Breast epithelium (tissue), 4 donors: ENCODE measurements at regions not wholly inside any gene's neighbourhood (a gene's known extent, or its start where the extent isn't known, plus 50 kb on each side); places are given as distances from the start of the nearest gene placed in this dataset.

ENCODE experiments used
- DNase-seq, 2 donors: peaks; one replicate each; pipeline ENCODE4 v3.0.0-alpha.2; 2019; ENCODE audit warnings: low spot score in 2 of 2
- H3K27ac ChIP-seq, 2 donors: fragments of 200-600 bp; sonication (generic) in 1 of 2; one replicate each; pipeline ENCODE4 v1.5.1; 2016 to 2019; ENCODE audit warnings: mild to moderate bottlenecking in 1 of 2
- H3K27me3 ChIP-seq, 2 donors: fragments of 200-600 bp; sonication (generic) in 1 of 2; one replicate each; pipeline versions ENCODE4 v1.5.1 to v1.6.0; 2017 to 2019; ENCODE audit warnings: control low read depth in 1 of 2, mild to moderate bottlenecking in 1 of 2
- H3K36me3 ChIP-seq: fragments of 200-600 bp; one replicate; pipeline ENCODE4 v1.5.1; 2019
- H3K4me1 ChIP-seq, 2 donors: fragments of 200-600 bp; sonication (generic); one replicate each; pipeline ENCODE4 v1.5.1; 2016 to 2019; ENCODE audit warnings: control low read depth in 1 of 2
- H3K4me3 ChIP-seq, 3 donors: fragments of 200-600 bp; sonication (generic); 1 replicate in 2 of 3; 2 replicates in 1 of 3; pipeline ENCODE4 v1.5.1; 2016 to 2019; ENCODE audit warnings: mild to moderate bottlenecking in 3 of 3, moderate library complexity in 2 of 3
- H3K9me3 ChIP-seq, 2 donors: fragments of 200-600 bp; sonication (generic) in 1 of 2; one replicate each; pipeline ENCODE4 v1.5.1; 2016 to 2019; ENCODE audit warnings: control low read depth in 1 of 2
- POLR2A ChIP-seq: fragments of 450-650 bp; IDR thresholded peaks from one replicate; pipeline ENCODE4 v1.6.1; 2016; ENCODE audit warnings: antibody characterized with exemption, mild to moderate bottlenecking, moderate library complexity
- POLR2AphosphoS5 ChIP-seq, 3 donors: sonication (generic); formaldehyde crosslinking; IDR thresholded peaks; one replicate each; pipeline ENCODE4 v1.6.1; 2017; ENCODE audit warnings: antibody characterized with exemption in 3 of 3
- intact Hi-C: fragments of 100-400 bp; cut with DNase I; formaldehyde crosslinking; loops from one replicate; pipeline ENCODE4 v1.15.1; 2023; ENCODE audit warnings: low total_unique reads
- TF ChIP-seq, protein P1 (sequence below), 3 donors: fragments of 450-650 bp; IDR thresholded peaks; one replicate each; pipeline ENCODE4 v1.5.1; 2016 to 2017; ENCODE audit warnings: antibody characterized with exemption in 3 of 3, mild to moderate bottlenecking in 3 of 3, moderate library complexity in 3 of 3

DNA sequence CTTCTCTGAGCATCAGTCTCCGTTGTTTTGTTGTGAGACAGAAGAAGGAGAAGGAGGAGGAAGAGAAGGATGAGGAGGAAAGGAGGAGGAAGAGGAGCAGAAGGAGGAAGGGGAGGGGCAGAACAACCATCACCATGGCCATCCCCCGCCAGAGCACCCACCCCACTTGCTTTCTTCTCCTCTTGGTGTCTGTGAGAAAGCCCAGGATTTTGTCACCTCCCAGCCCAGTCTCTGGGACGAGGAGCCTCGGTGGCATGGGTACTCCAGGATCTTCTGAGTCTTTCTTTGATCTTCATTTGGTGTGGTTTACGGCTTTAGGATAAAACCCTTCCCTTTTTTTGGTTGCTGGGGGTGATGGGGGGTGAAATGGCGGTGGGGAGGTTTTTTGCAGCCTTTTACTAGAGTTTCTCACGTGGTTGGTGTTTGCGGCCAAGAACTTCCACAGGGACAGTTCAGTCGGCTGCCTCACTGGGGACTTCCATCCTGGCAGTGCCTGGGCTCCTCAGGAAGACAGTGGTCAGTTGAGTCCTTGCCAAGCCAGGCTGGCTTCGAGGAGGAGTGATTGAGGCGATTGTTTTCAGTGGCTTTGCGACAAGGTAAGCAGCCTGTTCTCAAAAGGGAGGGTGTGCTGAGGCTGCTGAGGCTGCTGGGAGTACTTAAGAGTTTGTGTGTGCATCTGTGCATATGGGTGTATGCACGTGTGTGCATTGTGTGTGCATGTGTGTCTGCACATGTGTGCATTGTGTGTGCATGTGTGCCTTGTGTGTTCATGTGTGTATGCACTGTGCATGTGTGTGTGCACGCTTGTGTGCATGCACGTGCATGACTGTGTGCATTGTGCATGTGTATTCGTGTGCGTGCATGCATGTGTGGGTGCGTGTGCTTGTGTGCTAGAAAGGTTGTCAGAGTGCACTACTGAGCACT is 567.5 kb downstream of the TBC1D22A start:
- no peak for DNase-seq
- no peaks in the 10 kb centered on the region for H3K4me1 ChIP-seq
- H3K27ac ChIP-seq, result no peak overlapping the region
- peaks cover 5 to 8% of the 10 kb centered on the region in 2 donors for H3K9me3 ChIP-seq
- no peaks in the 10 kb centered on the region for H3K36me3 ChIP-seq
- H3K27me3 ChIP-seq, result peaks cover 0 to 18% of the 10 kb centered on the region in 2 donors
- intact Hi-C loops, result no loop called here
- no peak overlapping the region for H3K4me3 ChIP-seq
- no peak for TF ChIP-seq POLR2AphosphoS5 (IDR thresholded peaks at IDR 0.05)
- TF ChIP-seq POLR2A, result no peak
- TF ChIP-seq, protein P1, sequence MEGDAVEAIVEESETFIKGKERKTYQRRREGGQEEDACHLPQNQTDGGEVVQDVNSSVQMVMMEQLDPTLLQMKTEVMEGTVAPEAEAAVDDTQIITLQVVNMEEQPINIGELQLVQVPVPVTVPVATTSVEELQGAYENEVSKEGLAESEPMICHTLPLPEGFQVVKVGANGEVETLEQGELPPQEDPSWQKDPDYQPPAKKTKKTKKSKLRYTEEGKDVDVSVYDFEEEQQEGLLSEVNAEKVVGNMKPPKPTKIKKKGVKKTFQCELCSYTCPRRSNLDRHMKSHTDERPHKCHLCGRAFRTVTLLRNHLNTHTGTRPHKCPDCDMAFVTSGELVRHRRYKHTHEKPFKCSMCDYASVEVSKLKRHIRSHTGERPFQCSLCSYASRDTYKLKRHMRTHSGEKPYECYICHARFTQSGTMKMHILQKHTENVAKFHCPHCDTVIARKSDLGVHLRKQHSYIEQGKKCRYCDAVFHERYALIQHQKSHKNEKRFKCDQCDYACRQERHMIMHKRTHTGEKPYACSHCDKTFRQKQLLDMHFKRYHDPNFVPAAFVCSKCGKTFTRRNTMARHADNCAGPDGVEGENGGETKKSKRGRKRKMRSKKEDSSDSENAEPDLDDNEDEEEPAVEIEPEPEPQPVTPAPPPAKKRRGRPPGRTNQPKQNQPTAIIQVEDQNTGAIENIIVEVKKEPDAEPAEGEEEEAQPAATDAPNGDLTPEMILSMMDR (IDR thresholded peaks at IDR 0.05), result no peak

DNA sequence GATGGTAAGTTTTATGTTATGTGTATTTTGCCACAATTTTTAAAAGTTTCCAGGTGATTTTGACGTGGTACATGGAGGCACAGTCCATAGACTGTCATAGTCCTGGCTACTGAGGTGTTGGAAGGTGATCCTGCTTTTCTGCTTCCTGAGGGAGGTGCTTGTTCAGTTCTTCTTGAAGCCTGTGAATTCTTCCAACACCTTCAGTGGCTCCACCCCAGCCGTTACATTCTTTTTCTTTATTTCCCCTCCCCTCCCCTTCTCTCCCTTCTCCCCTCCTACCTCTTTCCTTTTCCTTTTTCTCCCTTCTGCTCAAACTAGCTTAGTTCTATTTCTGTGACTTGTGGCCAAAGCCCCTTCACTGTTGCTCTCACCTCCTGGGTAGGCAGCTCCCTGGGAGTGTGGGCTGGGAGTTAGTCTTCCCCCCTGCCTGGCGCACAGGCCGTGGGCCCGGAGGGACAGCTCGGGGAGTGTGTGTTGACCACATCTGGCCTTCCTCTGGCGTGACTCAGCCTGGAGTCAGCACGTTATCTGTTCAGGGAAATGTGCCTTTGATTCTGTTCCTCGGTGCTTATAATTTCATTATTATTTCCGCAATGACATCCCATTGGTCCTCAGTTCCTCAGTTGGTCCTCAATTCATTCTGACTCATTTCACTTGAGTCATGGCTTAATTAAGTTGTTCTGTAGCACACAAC is 566.2 kb downstream of the TBC1D22A start:
- Histone ChIP-seq H3K4me1 (no peaks in the 10 kb centered on the region), H3K27me3 (peaks cover 0 to 21% of the 10 kb centered on the region in 2 donors), H3K9me3 (peaks cover 4 to 5% of the 10 kb centered on the region in 2 donors), H3K4me3 (no peak overlapping the region), H3K36me3 (no peaks in the 10 kb centered on the region), H3K27ac (no peak overlapping the region)
- TF ChIP-seq, protein P1 (IDR thresholded peaks at IDR 0.05), result no peak
- no peak for TF ChIP-seq POLR2AphosphoS5 (IDR thresholded peaks at IDR 0.05)
- TF ChIP-seq POLR2A, result no peak
- no peak for DNase-seq
- intact Hi-C loops, result no loop called here

DNA sequence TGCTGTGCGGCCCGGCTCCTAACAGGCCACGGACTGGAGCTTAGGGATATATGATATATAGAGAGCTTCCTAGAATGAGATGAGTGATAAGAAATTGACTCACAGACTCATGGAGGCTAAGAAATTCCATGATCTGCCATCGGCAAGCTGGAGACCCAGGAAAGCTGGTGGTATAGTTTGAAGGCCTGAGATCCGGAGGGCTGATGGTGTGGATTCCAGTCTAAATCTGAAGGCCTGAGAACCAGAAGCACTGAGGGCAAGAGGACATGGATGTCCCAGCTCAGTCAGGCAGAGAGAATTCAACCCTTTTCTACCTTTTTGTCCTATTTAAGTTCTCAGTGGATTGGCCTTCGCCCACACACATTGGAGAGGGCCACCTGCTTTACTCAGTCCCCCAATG is 564.8 kb downstream of the TBC1D22A start:
- no peak overlapping the region for H3K27ac ChIP-seq
- no peaks in the 10 kb centered on the region for H3K9me3 ChIP-seq
- DNase-seq, result no peak
- no peaks in the 10 kb centered on the region for H3K36me3 ChIP-seq
- no peaks in the 10 kb centered on the region for H3K4me1 ChIP-seq
- H3K4me3 ChIP-seq, result no peak overlapping the region
- H3K27me3 ChIP-seq, result peaks cover 0 to 24% of the 10 kb centered on the region in 2 donors
- TF ChIP-seq, protein P1 (IDR thresholded peaks at IDR 0.05), result no peak
- TF ChIP-seq POLR2A (no peak), POLR2AphosphoS5 (IDR thresholded peaks at IDR 0.05) (no peak)
- intact Hi-C loops, result no loop called here

DNA sequence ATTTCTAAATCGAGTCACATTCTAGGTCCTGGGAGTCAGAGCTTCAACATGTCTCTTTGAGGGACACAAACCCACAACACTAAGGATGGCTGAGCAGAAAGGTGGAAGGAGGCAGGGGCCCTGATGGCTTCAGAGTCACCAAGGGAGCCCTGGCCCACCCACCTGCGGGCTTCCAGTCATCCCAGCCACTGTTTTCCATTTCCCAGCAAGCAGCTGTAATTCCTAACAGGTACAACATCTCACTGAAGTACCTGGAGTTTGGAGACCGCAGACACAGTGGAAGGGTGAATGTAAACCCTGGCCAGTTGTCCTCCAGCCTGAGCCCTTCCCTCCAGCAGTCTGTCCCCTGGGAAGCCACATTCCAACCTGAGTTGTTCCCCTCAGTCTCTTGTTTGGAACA is 562.8 kb downstream of the TBC1D22A start:
- Histone ChIP-seq H3K36me3 (no peaks in the 10 kb centered on the region), H3K4me3 (no peak overlapping the region), H3K4me1 (no peaks in the 10 kb centered on the region), H3K9me3 (peaks cover 6 to 16% of the 10 kb centered on the region in 2 donors), H3K27ac (no peak overlapping the region), H3K27me3 (peaks cover 0 to 13% of the 10 kb centered on the region in 2 donors)
- TF ChIP-seq, protein P1 (IDR thresholded peaks at IDR 0.05), result no peak
- no peak for DNase-seq
- intact Hi-C loops, result no loop called here

DNA sequence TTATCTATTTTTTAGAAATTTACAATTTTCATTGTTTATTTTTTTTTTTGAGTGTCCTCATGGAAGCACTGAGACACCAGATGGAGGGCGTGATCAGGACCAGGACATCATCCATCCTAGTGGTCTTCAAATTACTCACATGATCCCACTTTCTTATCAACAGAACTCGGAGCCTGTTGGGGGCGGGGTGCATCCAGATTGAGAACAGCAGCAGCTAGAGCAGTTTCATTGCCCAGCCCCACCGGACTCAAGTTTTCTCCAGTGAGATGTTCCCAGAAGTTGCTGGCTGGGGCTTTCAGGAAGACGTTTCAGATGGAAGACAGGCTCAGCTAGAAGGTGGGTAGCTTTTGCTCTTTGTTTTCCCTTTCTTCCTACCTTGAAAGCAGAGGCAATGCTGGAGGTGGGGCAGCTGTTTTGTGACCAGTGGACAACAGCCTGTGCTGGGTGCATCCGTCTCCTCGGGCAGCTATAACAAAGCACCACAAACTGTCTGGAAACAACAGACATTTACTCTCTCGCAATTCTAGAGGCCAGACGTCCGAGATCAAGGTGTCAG is 562.1 kb downstream of the TBC1D22A start:
- Histone ChIP-seq H3K9me3 (peaks cover 6 to 24% of the 10 kb centered on the region in 2 donors), H3K36me3 (no peaks in the 10 kb centered on the region), H3K4me3 (no peak overlapping the region), H3K27ac (no peak overlapping the region), H3K4me1 (no peaks in the 10 kb centered on the region), H3K27me3 (peaks cover 0 to 11% of the 10 kb centered on the region in 2 donors)
- intact Hi-C loops, result no loop called here
- TF ChIP-seq POLR2A (no peak), POLR2AphosphoS5 (IDR thresholded peaks at IDR 0.05) (no peak)
- TF ChIP-seq, protein P1 (IDR thresholded peaks at IDR 0.05), result no peak
- no peak for DNase-seq
